AG04450 (cell line): ENCODE measurements at regions not wholly inside any gene's neighbourhood (a gene's known extent, or its start where the extent isn't known, plus 50 kb on each side); places are given as distances from the start of the nearest gene placed in this dataset.

Source experiments
- CTCF ChIA-PET: fragments of 300-600, 350-600 bp; formaldehyde crosslinking; extraction: SDS; loops from one replicate; lab custom pipeline; 2022; ENCODE audit warnings: antibody characterized with exemption, inconsistent platforms; lab: Charles Lee
- POLR2A ChIA-PET: fragments of 350-600 bp; formaldehyde crosslinking; extraction: SDS; loops from one replicate; lab custom pipeline; 2021; ENCODE audit warnings: antibody characterized with exemption, inconsistent platforms; lab: Yijun Ruan, JAX
- DNase-seq: peaks from one replicate; pipeline ENCODE4 v3.0.0-alpha.2; 2011; ENCODE audit warnings: low read depth, low spot score
- H3K27ac ChIP-seq: one replicate; pipeline ENCODE4 v1.5.1; 2012; ENCODE audit warnings: low read depth, low read length, control low read depth
- H3K27me3 ChIP-seq: one replicate; pipeline ENCODE4 v1.6.0; 2012; ENCODE audit warnings: low read length; ENCODE audit not compliant: control insufficient read depth, insufficient read depth
- H3K4me3 ChIP-seq: 2 replicates; pipeline ENCODE4 v1.5.1; 2011; ENCODE audit warnings: mild to moderate bottlenecking, low read depth, low read length, control low read depth
- H3K9me3 ChIP-seq: 2 replicates; pipeline ENCODE4 v1.5.1; 2012; ENCODE audit warnings: low read length; ENCODE audit not compliant: control insufficient read depth, insufficient read depth
- CTCF ChIP-seq: IDR thresholded peaks from 2 replicates; pipeline ENCODE4 v1.5.1; 2011; ENCODE audit warnings: low read depth, low read length, control low read depth, inconsistent platforms

DNA sequence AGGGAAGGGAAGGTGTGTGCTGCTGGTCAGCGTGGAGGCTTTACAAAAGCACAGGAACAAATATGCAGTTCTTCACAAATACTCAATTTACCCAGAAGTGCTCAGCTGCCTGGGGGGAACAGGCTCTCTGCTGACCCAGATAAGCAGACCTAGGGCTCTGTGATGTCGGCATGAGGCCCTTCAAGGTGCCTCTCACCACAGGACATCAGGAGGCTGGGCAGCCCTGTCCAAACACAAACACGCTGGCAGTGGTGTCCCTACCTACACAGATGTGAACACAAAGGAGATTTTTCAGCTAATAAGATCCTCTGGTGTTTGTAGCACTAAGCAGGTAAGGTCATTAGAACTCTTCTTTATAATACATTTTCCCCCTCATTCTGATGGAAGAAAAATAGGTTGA, 243.0 kb upstream of the PROX1 start:
- H3K9me3 ChIP-seq, result peaks cover 3% of the 10 kb centered on the region; the same call in 1 of the 2 replicates
- no peak overlapping the region for H3K27ac ChIP-seq
- no peaks in the 10 kb centered on the region for H3K27me3 ChIP-seq
- ChIA-PET POLR2A (no interaction called here), CTCF (no interaction called here)
- H3K4me3 ChIP-seq, result no peak overlapping the region
- DNase-seq, result no peak
- TF ChIP-seq CTCF, result no peak

DNA sequence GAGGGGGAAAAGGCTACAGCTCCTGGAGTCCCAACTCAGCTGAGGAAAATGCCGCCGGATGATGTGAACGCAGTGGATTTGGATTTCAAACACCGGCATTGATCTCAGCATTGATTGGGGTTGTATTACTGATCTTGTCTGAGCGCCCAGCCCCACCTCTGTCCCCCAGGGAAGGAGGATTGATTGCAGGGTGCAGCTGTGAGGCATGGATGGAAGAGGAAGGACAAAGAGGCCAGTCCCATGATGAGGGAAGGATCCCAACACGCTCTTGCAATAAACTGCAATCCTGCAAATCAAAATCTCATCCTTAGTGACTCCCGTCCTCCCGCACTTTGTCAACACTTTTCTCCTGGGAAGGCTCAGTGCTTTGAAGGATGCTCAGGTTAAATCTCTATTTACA, 242.3 kb upstream of the PROX1 start:
- no peak for TF ChIP-seq CTCF
- ChIA-PET POLR2A (no interaction called here), CTCF (no interaction called here)
- peaks cover 3% of the 10 kb centered on the region; the same call in 1 of the 2 replicates for H3K9me3 ChIP-seq
- no peak overlapping the region for H3K27ac ChIP-seq
- DNase-seq, result no peak
- no peak overlapping the region for H3K4me3 ChIP-seq
- H3K27me3 ChIP-seq, result no peaks in the 10 kb centered on the region

DNA sequence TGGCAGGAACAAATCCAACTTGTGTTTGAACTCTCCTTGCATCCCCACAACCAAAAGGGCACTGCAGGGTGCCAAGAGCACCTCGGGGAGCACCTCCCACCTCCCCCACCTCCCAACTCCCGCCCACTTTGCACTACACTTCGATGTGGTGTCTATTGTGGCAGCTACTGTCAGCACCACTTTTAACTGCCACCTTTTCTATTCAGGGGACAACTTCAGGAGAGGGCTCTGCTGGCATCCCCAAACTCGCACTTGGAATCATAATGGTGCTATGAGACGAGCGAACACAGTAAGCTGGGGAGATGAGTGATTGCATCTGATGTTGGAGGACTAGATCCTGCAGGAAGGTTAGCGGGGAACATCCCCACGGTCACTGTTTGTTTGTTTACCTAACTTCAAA, 238.2 kb upstream of the PROX1 start:
- Histone ChIP-seq H3K27me3 (no peaks in the 10 kb centered on the region), H3K9me3 (no peaks in the 10 kb centered on the region; the same call in 1 of the 2 replicates), H3K27ac (no peak overlapping the region), H3K4me3 (no peak overlapping the region)
- ChIA-PET POLR2A (no interaction called here), CTCF (no interaction called here)
- TF ChIP-seq CTCF, result no peak
- DNase-seq, result no peak

GRCh38 chr1:213750231-213751063, 237.3 kb upstream of the PROX1 start:
- Histone ChIP-seq H3K27me3 (no peaks in the 10 kb centered on the region), H3K4me3 (no peak overlapping the region), H3K9me3 (no peaks in the 10 kb centered on the region; the same call in 1 of the 2 replicates), H3K27ac (no peak overlapping the region)
- CTCF ChIA-PET, result no interaction called here
- POLR2A ChIA-PET, result no interaction called here
- TF ChIP-seq CTCF, result no peak
- no peak for DNase-seq

- no peak overlapping the region for H3K27ac ChIP-seq
- H3K27me3 ChIP-seq, result no peaks in the 10 kb centered on the region
- TF ChIP-seq CTCF, result no peak
- no peak for DNase-seq
- no peak overlapping the region for H3K4me3 ChIP-seq
- no peaks in the 10 kb centered on the region; the same call in 1 of the 2 replicates for H3K9me3 ChIP-seq
- ChIA-PET POLR2A (no interaction called here), CTCF (no interaction called here)
Measured at GRCh38 chr1:213751064-213751397, 236.7 kb upstream of the PROX1 start.
